ENCODE measurements at regions not wholly inside any gene's neighbourhood (a gene's known extent, or its start where the extent isn't known, plus 50 kb on each side); places are given as distances from the start of the nearest gene placed in this dataset.

- Histone ChIP-seq H3K9me3 (ENCODE audit: severe bottlenecking) (no peaks in the 10 kb centered on the region), H3K36me3 (no peaks in the 10 kb centered on the region), H3K27ac (no peak overlapping the region), H3K4me3 (ENCODE audit: low read depth, low read length) (no peak overlapping the region), H3K27me3 (ENCODE audit: insufficient read depth, low read depth, severe bottlenecking) (peaks cover 81% of the 10 kb centered on the region)
- no peak for DNase-seq
- no peak for TF ChIP-seq CTCF (IDR thresholded peaks at IDR 0.05; ENCODE audit: low read depth, low read length)
Measured at GRCh38 chr18:45119876-45120275, 439.2 kb downstream of the SETBP1 start.

GRCh38 chr18:45121146-45121545, 440.5 kb downstream of the SETBP1 start:
- Histone ChIP-seq H3K27ac (no peak overlapping the region), H3K27me3 (ENCODE audit: insufficient read depth, low read depth, severe bottlenecking) (peaks cover 71% of the 10 kb centered on the region), H3K36me3 (no peaks in the 10 kb centered on the region), H3K9me3 (ENCODE audit: severe bottlenecking) (no peaks in the 10 kb centered on the region), H3K4me3 (ENCODE audit: low read depth, low read length) (no peak overlapping the region)
- TF ChIP-seq CTCF (IDR thresholded peaks at IDR 0.05; ENCODE audit: low read depth, low read length) = no peak
- DNase-seq = no peak

GRCh38 chr18:45122506-45122905, 441.8 kb downstream of the SETBP1 start:
- no peak for DNase-seq
- Histone ChIP-seq H3K27ac (no peak overlapping the region), H3K27me3 (ENCODE audit: insufficient read depth, low read depth, severe bottlenecking) (peaks cover 67% of the 10 kb centered on the region), H3K36me3 (no peaks in the 10 kb centered on the region), H3K9me3 (ENCODE audit: severe bottlenecking) (no peaks in the 10 kb centered on the region), H3K4me3 (ENCODE audit: low read depth, low read length) (no peak overlapping the region)
- no peak for TF ChIP-seq CTCF (IDR thresholded peaks at IDR 0.05; ENCODE audit: low read depth, low read length)

GRCh38 chr18:45127405-45127804, 446.7 kb downstream of the SETBP1 start:
- TF ChIP-seq CTCF (IDR thresholded peaks at IDR 0.05; ENCODE audit: low read depth, low read length) = no peak
- no peak for DNase-seq
- H3K27ac ChIP-seq = no peak overlapping the region
- H3K27me3 ChIP-seq (ENCODE audit: insufficient read depth, low read depth, severe bottlenecking) = peaks cover 70% of the 10 kb centered on the region
- H3K4me3 ChIP-seq (ENCODE audit: low read depth, low read length) = no peak overlapping the region
- peaks cover 4% of the 10 kb centered on the region for H3K9me3 ChIP-seq (ENCODE audit: severe bottlenecking)
- no peaks in the 10 kb centered on the region for H3K36me3 ChIP-seq

GRCh38 chr18:45133276-45133675, 452.6 kb downstream of the SETBP1 start:
- H3K36me3 ChIP-seq = no peaks in the 10 kb centered on the region
- H3K27me3 ChIP-seq (ENCODE audit: insufficient read depth, low read depth, severe bottlenecking) = peaks cover 91% of the 10 kb centered on the region
- no peaks in the 10 kb centered on the region for H3K9me3 ChIP-seq (ENCODE audit: severe bottlenecking)
- H3K4me3 ChIP-seq (ENCODE audit: low read depth, low read length) = no peak overlapping the region
- TF ChIP-seq CTCF (IDR thresholded peaks at IDR 0.05; ENCODE audit: low read depth, low read length) = no peak
- H3K27ac ChIP-seq = no peak overlapping the region
- no peak for DNase-seq

- H3K27ac ChIP-seq = no peak overlapping the region
- H3K27me3 ChIP-seq (ENCODE audit: insufficient read depth, low read depth, severe bottlenecking) = peaks cover 83% of the 10 kb centered on the region
- no peak for TF ChIP-seq CTCF (IDR thresholded peaks at IDR 0.05; ENCODE audit: low read depth, low read length)
- no peak overlapping the region for H3K4me3 ChIP-seq (ENCODE audit: low read depth, low read length)
- no peak for DNase-seq
- no peaks in the 10 kb centered on the region for H3K9me3 ChIP-seq (ENCODE audit: severe bottlenecking)
- no peaks in the 10 kb centered on the region for H3K36me3 ChIP-seq
Measured at GRCh38 chr18:45136381-45137086, 455.8 kb downstream of the SETBP1 start.

All from WERI-Rb-1 (cell line).